Ureter (tissue), 1 donor: ENCODE measurements at regions not wholly inside any gene's neighbourhood (a gene's known extent, or its start where the extent isn't known, plus 50 kb on each side); places are given as distances from the start of the nearest gene placed in this dataset.
"Not testable (repeated sequence)": the region's sequence is repeated elsewhere in the genome, so short reads cannot be mapped to it uniquely, and the experiment has no call there.

Experiments used
- DNase-seq: peaks from one replicate; pipeline ENCODE4 v3.0.0-alpha.2; 2020; ENCODE audit warnings: low spot score
- donor health status: DM: yes; HTN: yes; CAD: no.

GRCh38 chrX:1140236-1140681, 72.2 kb downstream of the CRLF2 start:
- no peak for DNase-seq

DNA sequence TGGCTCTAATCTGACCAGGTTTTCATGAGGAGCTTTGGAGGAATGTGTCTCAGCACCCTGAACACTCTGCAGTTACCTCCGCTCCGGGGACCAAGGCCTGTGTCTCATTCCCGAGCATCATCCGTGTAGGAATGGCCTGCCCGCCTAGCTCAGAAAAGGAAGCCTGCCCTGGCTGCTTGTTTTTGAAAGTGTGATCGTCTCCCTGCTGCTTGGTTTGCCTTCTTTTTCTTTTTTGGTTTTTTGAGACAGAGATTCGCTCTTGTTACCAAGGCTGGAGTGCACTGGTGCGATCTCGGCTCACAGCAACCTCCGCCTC, 73.3 kb downstream of the CRLF2 start:
- DNase-seq = no peak

DNA sequence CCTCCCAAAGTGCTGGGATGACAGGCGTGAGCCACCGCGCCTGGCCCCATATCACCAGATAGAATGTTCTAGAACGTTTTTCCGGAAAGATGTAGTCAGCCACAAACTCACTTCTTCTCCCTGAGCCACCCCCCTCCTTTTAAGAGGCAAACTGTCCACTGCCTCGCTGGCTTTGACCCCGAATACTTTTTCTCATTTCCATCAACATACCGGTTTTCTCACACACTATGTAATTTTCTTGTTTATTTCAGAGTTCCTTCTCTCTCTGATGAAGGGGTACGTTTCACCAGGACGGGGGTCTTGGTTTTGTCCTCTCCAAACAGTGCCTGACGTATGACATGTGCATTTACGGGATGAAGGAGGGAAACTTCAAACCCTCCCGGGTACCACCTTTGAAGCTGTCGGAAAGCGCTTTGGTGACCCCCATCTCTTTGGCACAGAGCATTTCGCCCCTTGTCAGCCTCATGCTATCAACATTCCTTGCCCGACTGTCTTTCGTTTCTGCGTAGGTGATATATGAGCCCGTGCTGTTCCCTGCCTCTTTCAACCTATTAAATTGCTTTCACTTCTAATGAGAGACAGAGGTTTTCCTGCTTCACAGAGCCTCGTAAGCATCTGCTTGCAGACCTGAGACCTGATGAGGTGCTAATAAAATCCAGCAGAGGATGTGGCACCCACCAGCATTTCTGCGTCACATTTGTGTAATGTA, 73.8 kb downstream of the CRLF2 start:
- DNase-seq = no peak

DNA sequence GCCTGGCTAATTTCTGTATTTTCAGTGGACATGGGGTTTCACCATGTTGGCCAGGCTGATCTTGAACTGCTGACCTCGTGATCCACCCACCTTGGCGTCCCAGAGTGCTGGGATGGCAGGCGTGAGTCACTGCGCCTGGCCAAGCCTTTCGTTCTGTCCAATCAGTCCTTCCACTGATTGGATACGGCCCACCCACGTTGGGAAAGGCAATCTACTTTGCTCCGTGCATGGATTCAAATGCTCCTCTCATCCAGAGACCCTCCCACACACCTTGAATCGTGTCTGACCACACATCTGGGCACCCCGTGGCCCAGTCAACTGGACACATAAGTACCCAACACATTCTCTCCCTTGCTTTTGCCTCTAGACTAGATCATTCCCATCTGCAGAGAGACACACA, 74.9 kb downstream of the CRLF2 start:
- DNase-seq = no peak

GRCh38 chrX:1136582-1136981, 75.9 kb downstream of the CRLF2 start:
- not testable (repeated sequence) for DNase-seq

DNA sequence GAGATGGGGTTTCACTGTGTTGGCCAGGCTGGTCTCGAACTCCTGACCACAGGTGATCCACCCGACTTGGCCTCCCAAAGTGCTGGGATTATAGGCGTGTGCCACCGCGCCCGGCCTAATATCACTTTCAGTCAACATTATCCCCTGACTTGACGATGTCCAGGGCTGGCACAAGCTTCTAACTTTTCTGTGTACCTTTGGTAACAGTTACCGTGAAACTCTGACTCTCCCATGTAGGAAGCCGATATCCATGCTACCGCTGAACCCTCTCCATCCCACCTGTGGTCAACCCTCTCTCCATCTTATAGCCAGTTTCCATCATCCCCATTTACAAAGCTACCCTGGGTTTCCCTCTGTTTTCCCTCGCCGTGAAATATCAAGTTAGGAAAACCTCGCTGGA, 77.5 kb downstream of the CRLF2 start:
- DNase-seq = peak; percentile 12

DNA sequence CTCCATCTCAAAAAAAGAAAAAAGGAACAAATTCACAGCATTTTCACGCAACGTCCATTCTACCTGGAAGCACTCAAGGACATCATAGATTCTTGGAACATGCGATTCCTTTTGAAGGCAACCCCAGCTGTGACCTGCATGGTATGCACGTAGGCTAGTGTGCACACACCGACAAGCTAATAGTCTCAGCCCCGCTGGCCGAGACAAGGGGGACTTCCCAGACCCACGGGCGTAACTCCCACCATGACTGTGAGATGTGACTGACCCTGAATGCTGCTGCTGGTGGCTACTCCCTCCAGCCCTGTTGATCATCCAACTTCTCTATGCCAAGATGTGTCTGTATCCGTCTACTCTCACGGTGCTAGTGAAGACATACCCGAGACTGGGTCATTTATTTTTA, 78.3 kb downstream of the CRLF2 start:
- peak; percentile 30 for DNase-seq

GRCh38 chrX:1126738-1127137, 85.7 kb downstream of the CRLF2 start:
- DNase-seq = peak; percentile 20

GRCh38 chrX:1124531-1124930, 87.9 kb downstream of the CRLF2 start:
- peak; percentile 24 for DNase-seq

- DNase-seq = peak; percentile 17
Measured at GRCh38 chrX:1122851-1123250, 89.6 kb downstream of the CRLF2 start.

DNA sequence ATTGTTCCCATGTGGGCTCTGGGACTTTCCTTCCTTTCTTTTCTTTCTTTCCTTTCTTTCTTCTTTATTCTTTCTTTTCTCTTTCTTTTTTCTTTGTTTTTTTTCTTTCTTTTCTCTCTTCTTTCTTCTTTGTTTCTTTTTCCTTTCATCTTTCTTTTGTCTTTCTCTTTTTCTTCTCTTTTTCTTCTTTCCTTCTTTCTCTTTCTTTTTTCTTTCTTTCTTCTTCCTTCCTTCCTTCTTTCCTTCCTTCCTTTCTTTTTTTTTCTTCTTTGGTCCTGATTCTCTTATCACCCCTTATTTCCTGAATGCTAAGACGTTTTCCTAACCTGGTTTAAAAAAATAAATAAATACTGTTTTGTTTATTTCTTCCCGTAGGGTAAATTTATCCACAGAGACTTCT, 93.2 kb downstream of the CRLF2 start:
- DNase-seq = no peak

DNA sequence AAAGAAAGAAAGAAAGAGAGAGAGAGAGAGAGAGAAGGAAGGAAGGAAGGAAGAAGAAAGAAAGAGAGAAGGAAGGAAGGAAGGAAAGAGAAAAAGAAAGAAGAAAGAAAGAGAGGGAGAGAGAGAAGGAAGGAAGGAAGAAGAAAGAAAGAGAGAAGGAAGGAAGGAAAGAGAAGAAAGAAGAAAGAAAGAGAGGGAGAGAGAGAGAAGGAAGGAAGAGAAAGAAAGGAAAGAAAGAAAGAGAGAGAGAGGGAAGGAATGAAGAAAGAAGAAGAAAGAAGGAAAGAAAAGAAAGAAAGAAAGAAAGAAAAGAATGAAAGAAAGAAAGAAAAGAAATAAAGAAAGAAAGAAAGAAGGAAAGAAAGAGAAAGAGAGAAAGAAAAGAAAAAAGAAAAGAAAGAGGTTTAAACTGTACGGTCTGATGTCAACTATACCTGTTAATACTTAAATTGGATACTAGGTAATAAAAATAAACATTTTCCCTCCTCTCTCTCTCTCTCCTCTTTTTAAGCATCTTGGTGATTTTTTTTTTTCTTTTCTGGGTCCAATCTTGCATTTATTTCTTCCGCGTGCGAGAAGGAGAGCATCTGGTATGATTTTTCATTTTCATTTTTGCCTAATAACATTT, 93.8 kb downstream of the CRLF2 start:
- DNase-seq = no peak

- DNase-seq = not testable (repeated sequence)
Measured at GRCh38 chrX:1115411-1115810, 97.0 kb downstream of the CRLF2 start.

DNA sequence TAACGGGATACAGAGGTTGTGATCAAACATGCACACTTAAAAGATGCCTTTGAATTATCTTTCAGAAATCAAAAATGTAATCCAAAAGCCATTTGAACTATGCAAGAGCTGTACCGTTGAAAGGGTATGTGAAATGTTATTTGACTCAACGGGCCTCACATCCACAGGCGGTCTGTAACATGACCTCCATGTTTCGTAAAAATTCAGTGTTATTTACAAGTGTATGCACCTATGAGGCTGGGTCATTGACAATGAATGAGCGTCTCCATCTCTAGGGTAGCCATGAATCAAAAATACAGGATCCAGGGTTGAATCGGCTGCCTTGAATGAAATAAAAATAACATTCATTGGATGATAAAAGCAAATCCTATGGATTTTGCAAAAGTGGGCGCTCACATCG, 100.1 kb downstream of the CRLF2 start:
- no peak for DNase-seq

DNA sequence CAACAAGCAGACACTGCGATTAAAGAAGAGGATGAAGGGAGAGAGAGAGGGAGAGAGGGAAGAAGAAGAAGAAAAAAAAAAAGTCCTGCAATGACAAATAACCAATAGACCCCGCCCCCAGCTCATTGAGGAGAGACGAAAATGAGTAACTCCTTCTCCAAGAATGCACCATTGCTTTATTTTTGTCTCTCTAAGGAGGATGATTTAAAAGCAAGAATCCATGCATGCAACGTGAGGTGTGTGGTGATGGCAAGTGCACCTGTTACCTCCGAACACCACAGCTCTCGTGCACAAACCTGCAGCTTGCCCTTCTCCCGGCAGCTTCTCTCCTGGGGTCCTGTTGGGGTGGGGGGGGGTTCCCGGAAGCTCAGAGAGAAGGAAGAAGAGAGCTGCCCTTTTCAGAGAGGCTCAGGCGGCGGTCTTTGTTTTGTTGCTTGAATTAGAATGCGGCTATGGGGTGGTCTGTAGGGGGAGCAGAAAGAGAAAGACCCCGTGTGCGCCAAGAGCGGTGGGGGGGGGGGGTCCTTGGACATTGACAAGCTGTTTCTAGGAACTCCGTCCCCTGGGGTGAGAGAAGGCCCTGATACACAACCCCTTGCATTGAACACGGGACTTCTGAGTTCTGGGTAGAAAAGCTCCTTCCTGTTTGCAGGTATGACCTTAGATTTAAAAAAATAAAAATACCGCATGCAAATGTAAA, 100.7 kb downstream of the CRLF2 start:
- no peak for DNase-seq

DNA sequence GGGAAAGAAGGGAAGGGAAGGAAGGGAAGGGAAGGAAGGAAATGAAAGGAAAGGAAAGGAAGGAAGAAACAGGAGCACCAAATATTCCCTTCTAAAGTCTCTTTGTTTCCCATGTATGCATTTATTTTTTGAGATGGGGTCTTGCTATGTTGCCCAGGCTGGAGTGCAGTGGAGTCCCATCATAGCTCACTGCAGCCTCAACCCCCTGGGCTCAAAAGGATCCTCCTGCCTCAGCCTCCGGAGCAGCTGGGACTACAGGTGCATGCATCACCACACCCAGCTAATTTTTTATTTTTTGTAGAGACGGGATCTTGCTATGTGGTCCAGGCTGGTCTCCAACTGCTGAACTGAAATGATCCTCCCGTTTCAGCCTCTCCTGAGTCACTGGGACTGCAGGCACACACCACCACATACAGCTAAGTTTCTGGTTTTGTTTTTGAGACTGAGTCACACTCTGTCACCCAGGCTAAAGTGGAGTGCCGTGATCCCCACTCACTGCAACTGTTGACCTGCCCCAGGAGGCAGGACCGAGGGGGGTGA, 102.8 kb downstream of the CRLF2 start:
- DNase-seq = no peak

DNA sequence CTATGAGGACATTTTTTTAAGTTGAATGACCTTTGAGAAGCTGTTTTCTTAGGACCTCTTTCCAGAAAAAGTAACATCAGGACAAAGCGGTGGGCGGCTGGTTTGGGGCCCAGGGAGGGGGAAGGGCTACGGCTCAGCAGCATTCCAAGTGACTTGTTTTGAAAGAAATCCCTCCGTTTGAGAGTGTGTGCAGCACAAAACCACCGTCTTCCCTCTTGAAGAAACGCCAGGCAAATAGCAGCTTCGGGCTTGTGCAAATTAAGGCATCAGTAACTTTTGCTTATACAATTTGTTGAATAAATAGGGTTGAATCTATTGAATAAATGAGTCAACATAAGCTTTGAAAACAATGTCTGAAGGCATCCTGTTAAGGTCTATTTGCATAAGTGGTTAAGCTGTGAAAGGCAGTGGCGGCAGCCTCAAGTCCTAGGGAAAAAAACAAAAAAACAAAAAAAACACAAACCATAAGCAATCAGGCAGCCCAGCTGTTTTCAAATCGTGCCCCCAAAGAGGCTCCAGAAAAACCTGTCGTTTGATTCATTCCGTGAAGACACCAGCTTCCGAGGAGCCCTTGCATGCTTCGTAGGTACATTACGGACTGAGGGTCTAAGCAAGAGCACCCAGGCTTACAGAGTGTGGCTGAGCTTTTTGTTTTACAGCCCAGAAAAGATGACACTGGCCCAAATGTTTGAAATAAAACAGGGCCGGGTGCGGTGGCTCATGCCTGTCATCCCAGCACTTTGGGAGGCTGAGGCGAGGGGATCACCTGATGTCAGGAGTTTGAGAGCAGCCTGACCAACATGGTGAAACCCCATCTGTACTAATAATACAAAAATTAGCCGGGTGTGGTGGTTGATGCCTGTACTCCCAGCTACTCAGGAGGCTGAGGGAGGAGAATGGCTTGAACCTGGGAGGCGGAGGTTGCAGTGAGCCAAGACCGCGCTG, 103.7 kb downstream of the CRLF2 start:
- DNase-seq = no peak

GRCh38 chrX:1106478-1107210, 105.8 kb downstream of the CRLF2 start:
- DNase-seq = no peak

DNA sequence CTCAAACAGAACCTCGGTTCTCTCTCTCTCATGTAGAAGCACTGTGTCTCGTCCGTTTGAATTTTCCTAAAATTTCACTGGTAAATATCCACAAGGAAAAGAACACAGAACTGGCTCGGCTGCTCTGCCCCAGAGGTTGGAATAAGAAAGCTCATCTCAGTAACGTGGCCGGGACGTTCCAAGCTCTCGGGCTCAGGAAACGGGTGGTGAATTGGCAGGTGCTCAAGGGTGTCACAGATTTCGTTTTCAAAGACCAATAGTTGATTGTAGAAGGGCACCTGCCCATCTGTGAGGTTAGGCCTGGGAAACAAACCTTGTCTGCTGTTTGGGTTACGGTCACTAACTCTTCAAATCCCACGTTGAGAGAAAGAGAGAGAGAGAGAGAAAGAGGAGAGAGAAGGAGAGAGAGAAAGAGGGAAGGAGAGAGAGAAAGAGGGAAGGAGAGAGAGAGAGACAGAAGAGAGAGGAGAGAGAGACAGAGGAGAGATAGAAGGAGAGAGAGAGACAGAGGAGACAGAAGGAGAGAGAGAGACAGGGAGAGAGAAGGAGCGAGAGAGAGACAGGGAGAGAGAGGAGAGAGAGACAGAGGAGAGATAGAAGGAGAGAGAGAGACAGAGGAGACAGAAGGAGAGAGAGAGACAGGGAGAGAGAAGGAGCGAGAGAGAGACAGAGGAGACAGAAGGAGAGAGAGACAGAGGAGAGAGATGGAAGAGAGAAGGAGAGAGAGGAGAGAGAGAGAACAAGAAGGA, 106.6 kb downstream of the CRLF2 start:
- DNase-seq = no peak

GRCh38 chrX:1105031-1105430, 107.4 kb downstream of the CRLF2 start:
- not testable (repeated sequence) for DNase-seq
